Mesendoderm (in vitro differentiated cells): ENCODE measurements at regions not wholly inside any gene's neighbourhood (a gene's known extent, or its start where the extent isn't known, plus 50 kb on each side); places are given as distances from the start of the nearest gene placed in this dataset.

Experiments
- DNase-seq: peaks from one replicate; pipeline ENCODE4 v3.0.0; 2013
- H2AK5ac ChIP-seq: 2 replicates; pipeline ENCODE4 v1.6.1; 2013; ENCODE audit warnings: low read length, inconsistent platforms
- H2BK120ac ChIP-seq: 2 replicates; pipeline ENCODE4 v1.6.1; 2013; ENCODE audit warnings: low read depth, mild to moderate bottlenecking, low read length, moderate library complexity, mixed read lengths
- H2BK15ac ChIP-seq: replicated peaks from 2 replicates; pipeline ENCODE4 v1.6.1; 2013; ENCODE audit warnings: low read depth, mild to moderate bottlenecking, moderate library complexity
- H2BK5ac ChIP-seq: 2 replicates; pipeline ENCODE4 v1.6.1; 2013; ENCODE audit warnings: low read length, inconsistent platforms
- H3K18ac ChIP-seq: 2 replicates; pipeline ENCODE4 v1.6.1; 2013; ENCODE audit warnings: mild to moderate bottlenecking, low read length, mixed read lengths
- H3K23ac ChIP-seq: one replicate; pipeline ENCODE4 v1.6.1; 2013; ENCODE audit warnings: low read length
- H3K27ac ChIP-seq: 2 replicates; pipeline ENCODE4 v1.5.1; 2013; ENCODE audit warnings: low read depth, mild to moderate bottlenecking, inconsistent platforms, low read length, moderate library complexity
- H3K27me3 ChIP-seq: 2 replicates; pipeline ENCODE4 v1.6.1; 2013; ENCODE audit warnings: low read length, control low read depth, mild to moderate bottlenecking, inconsistent platforms; ENCODE audit not compliant: insufficient read depth, poor library complexity
- H3K36me3 ChIP-seq: 2 replicates; pipeline ENCODE4 v1.6.1; 2013; ENCODE audit warnings: low read length, inconsistent platforms; ENCODE audit not compliant: control insufficient read depth, insufficient read depth
- H3K4ac ChIP-seq: one replicate; pipeline ENCODE4 v1.6.1; 2013; ENCODE audit warnings: low read depth, mild to moderate bottlenecking, low read length, moderate library complexity
- H3K4me1 ChIP-seq: 2 replicates; pipeline ENCODE4 v1.6.1; 2013; ENCODE audit warnings: low read depth, low read length, inconsistent platforms; ENCODE audit not compliant: control insufficient read depth
- H3K4me2 ChIP-seq: 2 replicates; pipeline ENCODE4 v1.6.1; 2013; ENCODE audit warnings: low read length
- H3K4me3 ChIP-seq: 2 replicates; pipeline ENCODE4 v1.5.1; 2013; ENCODE audit warnings: mild to moderate bottlenecking, low read length
- H3K56ac ChIP-seq: one replicate; pipeline ENCODE4 v1.6.1; 2013; ENCODE audit warnings: low read length
- H3K79me1 ChIP-seq: 2 replicates; pipeline ENCODE4 v1.6.1; 2013; ENCODE audit warnings: low read length, inconsistent platforms
- H3K79me2 ChIP-seq: 2 replicates; pipeline ENCODE4 v1.6.1; 2013; ENCODE audit warnings: mild to moderate bottlenecking, low read length; ENCODE audit not compliant: control insufficient read depth, insufficient read depth
- H3K9ac ChIP-seq: 2 replicates; pipeline ENCODE4 v1.6.1; 2013; ENCODE audit warnings: low read length, inconsistent platforms
- H4K5ac ChIP-seq: one replicate; pipeline ENCODE4 v1.6.1; 2013; ENCODE audit warnings: low read length
- H4K8ac ChIP-seq: one replicate; pipeline ENCODE4 v1.6.1; 2013; ENCODE audit warnings: low read depth, mild to moderate bottlenecking, control low read depth, low read length, moderate library complexity
- WGBS: extraction: QIAGEN DNeasy Blood & Tissue Kit; methylation state at CpG from one replicate; pipeline ENCODE4 v1.1.7; 2013; ENCODE audit warnings: low lambda C conversion rate, missing lambda C conversion rate; ENCODE audit not compliant: insufficient coverage; ENCODE audit errors: extremely low coverage; 5-methylcytosine and 5-hydroxymethylcytosine counted together

GRCh38 chr18:26685438-26686157 lies 137.2 kb upstream of the KCTD1 start:
- H3K9ac ChIP-seq, result no peak overlapping the region
- DNase-seq, result peak; percentile 57
- no peak overlapping the region for H2AK5ac ChIP-seq
- peaks cover 4% of the 10 kb centered on the region for H3K4me1 ChIP-seq
- H3K27ac ChIP-seq, result peak overlapping the region; percentile 57
- no peak overlapping the region for H2BK15ac ChIP-seq
- no peak overlapping the region for H2BK5ac ChIP-seq
- H3K79me1 ChIP-seq, result no peaks in the 10 kb centered on the region
- no peak overlapping the region for H3K4me3 ChIP-seq
- no peak overlapping the region for H4K8ac ChIP-seq
- no peak overlapping the region for H4K5ac ChIP-seq
- no peaks in the 10 kb centered on the region for H3K27me3 ChIP-seq
- WGBS, result no CpG with 5 or more reads among the region's 5 CpGs
- peak overlapping the region; percentile 86 for H3K18ac ChIP-seq
- no peak overlapping the region for H2BK120ac ChIP-seq
- no peak overlapping the region for H3K4ac ChIP-seq
- peak overlapping the region; percentile 65 for H3K56ac ChIP-seq
- H3K4me2 ChIP-seq, result no peak overlapping the region
- no peak overlapping the region for H3K23ac ChIP-seq
- H3K36me3 ChIP-seq, result no peaks in the 10 kb centered on the region
- no peaks in the 10 kb centered on the region for H3K79me2 ChIP-seq

GRCh38 chr18:26677957-26678356 lies 129.6 kb upstream of the KCTD1 start:
- Histone ChIP-seq H3K79me2 (no peaks in the 10 kb centered on the region), H3K18ac (no peak overlapping the region), H3K9ac (no peak overlapping the region), H2AK5ac (no peak overlapping the region), H3K4me3 (no peak overlapping the region), H3K27ac (no peak overlapping the region), H4K5ac (no peak overlapping the region), H3K4me2 (no peak overlapping the region), H2BK120ac (no peak overlapping the region), H3K4ac (no peak overlapping the region), H2BK15ac (no peak overlapping the region), H2BK5ac (no peak overlapping the region), H3K27me3 (no peaks in the 10 kb centered on the region), H3K36me3 (no peaks in the 10 kb centered on the region), H3K4me1 (no peaks in the 10 kb centered on the region), H3K79me1 (no peaks in the 10 kb centered on the region), H3K56ac (no peak overlapping the region), H3K23ac (no peak overlapping the region), H4K8ac (no peak overlapping the region)
- no CpG with 5 or more reads among the region's 1 CpG for WGBS
- no peak for DNase-seq

DNA sequence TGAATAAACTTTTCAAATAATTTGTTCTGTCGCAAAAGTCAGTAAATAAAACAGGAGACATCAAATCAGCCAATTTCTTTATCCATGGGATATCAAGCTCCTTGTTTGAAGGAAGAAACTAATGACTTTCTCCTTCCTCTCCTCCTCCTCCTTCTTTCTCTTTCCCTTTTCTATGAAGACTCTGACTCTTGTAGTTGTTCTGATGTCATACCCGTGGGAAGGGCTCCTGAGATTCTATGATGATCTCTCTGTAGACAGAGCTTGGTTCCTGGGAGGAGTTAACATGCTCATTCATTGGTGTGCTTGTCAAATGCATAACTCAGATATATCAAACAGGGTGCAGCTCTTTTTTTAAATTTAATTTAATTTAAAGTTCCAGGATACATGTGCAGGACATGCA lies 118.7 kb upstream of the KCTD1 start:
- H2BK120ac ChIP-seq, result no peak overlapping the region
- no peaks in the 10 kb centered on the region for H3K4me1 ChIP-seq
- H3K27me3 ChIP-seq, result no peaks in the 10 kb centered on the region
- H2BK15ac ChIP-seq, result no peak overlapping the region
- H3K18ac ChIP-seq, result no peak overlapping the region
- WGBS, result no CpG with 5 or more reads among the region's 2 CpGs
- no peak overlapping the region for H2BK5ac ChIP-seq
- no peaks in the 10 kb centered on the region for H3K79me2 ChIP-seq
- no peak overlapping the region for H3K4me2 ChIP-seq
- no peak overlapping the region for H2AK5ac ChIP-seq
- no peak overlapping the region for H3K27ac ChIP-seq
- DNase-seq, result no peak
- no peak overlapping the region for H3K23ac ChIP-seq
- H3K4me3 ChIP-seq, result no peak overlapping the region
- no peaks in the 10 kb centered on the region for H3K36me3 ChIP-seq
- no peak overlapping the region for H3K9ac ChIP-seq
- H3K56ac ChIP-seq, result no peak overlapping the region
- H3K79me1 ChIP-seq, result no peaks in the 10 kb centered on the region
- H3K4ac ChIP-seq, result no peak overlapping the region
- H4K5ac ChIP-seq, result no peak overlapping the region
- no peak overlapping the region for H4K8ac ChIP-seq

DNA sequence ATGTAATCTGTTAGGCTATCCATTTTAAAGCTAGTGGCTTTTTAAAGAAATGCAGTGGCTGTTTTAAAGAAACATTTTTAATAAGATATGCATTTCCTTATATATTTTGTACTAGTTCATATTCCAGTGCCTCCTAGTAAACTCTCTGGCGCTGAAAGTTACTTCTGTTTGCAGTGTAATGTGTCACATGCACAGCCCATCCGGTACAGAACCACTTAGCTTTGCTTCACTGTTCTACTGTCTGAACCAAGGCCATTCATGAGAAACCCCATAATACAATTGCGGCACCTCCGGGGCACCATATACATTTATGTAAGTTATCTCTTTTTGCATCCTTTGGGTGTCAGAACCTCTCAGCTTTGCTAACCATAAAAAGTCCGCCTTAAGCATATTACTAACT lies 114.6 kb upstream of the KCTD1 start:
- no peak for DNase-seq
- H3K36me3 ChIP-seq, result no peaks in the 10 kb centered on the region
- no peaks in the 10 kb centered on the region for H3K27me3 ChIP-seq
- peaks cover 3% of the 10 kb centered on the region for H3K4me1 ChIP-seq
- no peak overlapping the region for H2AK5ac ChIP-seq
- no peak overlapping the region for H4K5ac ChIP-seq
- H3K4ac ChIP-seq, result no peak overlapping the region
- H3K9ac ChIP-seq, result no peak overlapping the region
- H3K27ac ChIP-seq, result no peak overlapping the region
- no peak overlapping the region for H3K23ac ChIP-seq
- no peaks in the 10 kb centered on the region for H3K79me2 ChIP-seq
- H3K4me3 ChIP-seq, result no peak overlapping the region
- no peak overlapping the region for H4K8ac ChIP-seq
- H3K18ac ChIP-seq, result no peak overlapping the region
- H2BK120ac ChIP-seq, result no peak overlapping the region
- no peak overlapping the region for H3K4me2 ChIP-seq
- no peak overlapping the region for H2BK5ac ChIP-seq
- no peak overlapping the region for H2BK15ac ChIP-seq
- no peaks in the 10 kb centered on the region for H3K79me1 ChIP-seq
- no peak overlapping the region for H3K56ac ChIP-seq
- WGBS, result no CpG with 5 or more reads among the region's 5 CpGs

- no peak overlapping the region for H4K8ac ChIP-seq
- no peaks in the 10 kb centered on the region for H3K27me3 ChIP-seq
- no peak for DNase-seq
- no peaks in the 10 kb centered on the region for H3K79me2 ChIP-seq
- no peaks in the 10 kb centered on the region for H3K79me1 ChIP-seq
- WGBS, result no CpG with 5 or more reads among the region's 15 CpGs
- H4K5ac ChIP-seq, result no peak overlapping the region
- no peak overlapping the region for H3K18ac ChIP-seq
- H3K36me3 ChIP-seq, result no peaks in the 10 kb centered on the region
- H3K4me3 ChIP-seq, result no peak overlapping the region
- H3K4ac ChIP-seq, result peak overlapping the region; percentile 36
- peak overlapping the region; percentile 94 for H3K56ac ChIP-seq
- peak overlapping the region; percentile 84 for H3K4me2 ChIP-seq
- no peak overlapping the region for H2BK15ac ChIP-seq
- no peak overlapping the region for H3K23ac ChIP-seq
- no peak overlapping the region for H3K27ac ChIP-seq
- H2BK120ac ChIP-seq, result no peak overlapping the region
- H3K4me1 ChIP-seq, result peaks cover 8% of the 10 kb centered on the region
- no peak overlapping the region for H2BK5ac ChIP-seq
- no peak overlapping the region for H2AK5ac ChIP-seq
- peak overlapping the region; percentile 85 for H3K9ac ChIP-seq
Observed at GRCh38 chr18:26657631-26658581, 109.6 kb upstream of the KCTD1 start.
